ENCODE measurements at regions not wholly inside any gene's neighbourhood (a gene's known extent, or its start where the extent isn't known, plus 50 kb on each side); places are given as distances from the start of the nearest gene placed in this dataset.
A peak's percentile ranks its signal among the peaks of the same experiment; 100 is the strongest.

DNA sequence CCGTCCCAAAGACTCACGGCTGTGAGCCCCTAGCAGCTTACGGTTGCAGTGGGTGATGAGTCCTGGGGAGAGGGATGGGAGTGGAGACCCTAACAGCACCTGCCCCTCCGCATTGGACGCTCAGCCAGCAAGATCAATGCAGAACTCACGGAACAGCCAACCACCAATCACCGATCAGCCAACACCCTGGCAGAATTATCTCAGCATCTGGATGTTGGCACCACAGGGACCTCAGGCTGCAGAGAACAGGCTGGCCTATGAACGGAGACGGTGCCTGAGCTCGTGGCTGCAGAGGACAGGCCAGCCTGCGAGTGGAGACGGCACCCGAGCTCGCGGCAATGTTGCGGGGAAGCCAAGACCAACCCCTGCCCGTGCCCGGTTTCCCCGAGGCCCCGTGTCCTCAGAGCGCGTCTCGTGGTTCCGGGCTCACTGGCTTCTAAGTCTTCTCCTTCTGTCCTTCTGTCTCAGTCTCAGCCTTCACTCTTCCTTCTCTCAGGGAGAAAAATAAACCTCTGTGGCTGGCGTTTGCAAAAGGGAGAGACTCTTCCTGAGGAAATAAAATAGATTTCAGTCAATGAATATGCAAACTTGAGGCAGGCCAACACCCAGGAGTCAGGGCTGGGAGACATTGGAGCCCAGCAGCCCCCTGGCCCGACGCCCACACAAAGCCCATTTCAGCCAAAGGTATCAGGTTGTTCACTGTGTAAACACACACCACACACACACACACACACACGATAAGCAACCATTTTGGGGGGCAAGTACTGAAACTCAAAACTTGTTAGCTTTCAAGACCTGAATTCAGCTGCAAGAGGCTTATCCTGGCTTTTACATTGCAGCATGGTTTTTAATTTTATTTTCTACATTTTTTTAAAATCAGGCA lies 67.8 kb downstream of the SIK1 start:
- Histone ChIP-seq H3K27ac (ENCODE audit: insufficient read depth, low read depth, low read length) (no peak overlapping the region), H3K27me3 (ENCODE audit: control insufficient read depth in 2 of 2, insufficient read depth in 2 of 2, low read length in 2 of 2) (no peaks in the 10 kb centered on the region), H3K4me2 (ENCODE audit: insufficient read depth, low read length) (no peak overlapping the region), H3K79me2 (ENCODE audit: control insufficient read depth, insufficient read depth, low read length) (no peaks in the 10 kb centered on the region), H3K9me3 (replicated peaks; ENCODE audit: control insufficient read depth, insufficient read depth, low read length) (no peaks in the 10 kb centered on the region), H3K9me1 (replicated peaks; ENCODE audit: control insufficient read depth, extremely low read depth, insufficient read depth, low read length) (no peaks in the 10 kb centered on the region), H3K4me3 (replicated peaks in 1 of 3; ENCODE audit: insufficient read depth in 1 of 3, low read depth in 1 of 3, low read length in 3 of 3) (no peak overlapping the region), H2AFZ (ENCODE audit: low read depth, low read length) (no peak overlapping the region), H3K36me3 (ENCODE audit: control insufficient read depth in 2 of 2, extremely low read depth in 1 of 2, insufficient read depth in 2 of 2, low read length in 2 of 2) (no peaks in the 10 kb centered on the region), H4K20me1 (replicated peaks; ENCODE audit: control insufficient read depth, extremely low read depth, insufficient read depth, low read length) (no peaks in the 10 kb centered on the region), H3K9ac (replicated peaks; ENCODE audit: extremely low read depth, insufficient read depth, low read length) (no peak overlapping the region), H3K4me1 (ENCODE audit: control insufficient read depth, extremely low read depth, insufficient read depth, low read length) (peaks cover 8% of the 10 kb centered on the region)
- dilution Hi-C loops (cut with MboI; ENCODE audit: extremely low pct_ligation_motif_present, low sequenced_read_pairs): no loop called here
- POLR2A ChIA-PET: no interaction called here
- BruUV-seq (replicated peaks): no TSS peak
- CTCF ChIA-PET: no interaction called here
- DNase-seq (ENCODE audit: low read depth, low spot score) (no peak), FAIRE-seq (peak; percentile 28)
- no peak for TF ChIP-seq EZH2 (IDR thresholded peaks at IDR 0.05; ENCODE audit: borderline replicate concordance, low read depth, low read length, severe bottlenecking)
- TF ChIP-seq POLR2AphosphoS5 (IDR thresholded peaks at IDR 0.05; ENCODE audit: insufficient read depth, low read depth, low read length): no peak
- no peak for TF ChIP-seq FOS (IDR thresholded peaks at IDR 0.05; ENCODE audit: borderline replicate concordance, insufficient read depth, low read length)
- TF ChIP-seq GATA2 (IDR thresholded peaks at IDR 0.05; ENCODE audit: insufficient read depth, insufficient read length, low read depth, low read length): no peak
- TF ChIP-seq, protein P1, sequence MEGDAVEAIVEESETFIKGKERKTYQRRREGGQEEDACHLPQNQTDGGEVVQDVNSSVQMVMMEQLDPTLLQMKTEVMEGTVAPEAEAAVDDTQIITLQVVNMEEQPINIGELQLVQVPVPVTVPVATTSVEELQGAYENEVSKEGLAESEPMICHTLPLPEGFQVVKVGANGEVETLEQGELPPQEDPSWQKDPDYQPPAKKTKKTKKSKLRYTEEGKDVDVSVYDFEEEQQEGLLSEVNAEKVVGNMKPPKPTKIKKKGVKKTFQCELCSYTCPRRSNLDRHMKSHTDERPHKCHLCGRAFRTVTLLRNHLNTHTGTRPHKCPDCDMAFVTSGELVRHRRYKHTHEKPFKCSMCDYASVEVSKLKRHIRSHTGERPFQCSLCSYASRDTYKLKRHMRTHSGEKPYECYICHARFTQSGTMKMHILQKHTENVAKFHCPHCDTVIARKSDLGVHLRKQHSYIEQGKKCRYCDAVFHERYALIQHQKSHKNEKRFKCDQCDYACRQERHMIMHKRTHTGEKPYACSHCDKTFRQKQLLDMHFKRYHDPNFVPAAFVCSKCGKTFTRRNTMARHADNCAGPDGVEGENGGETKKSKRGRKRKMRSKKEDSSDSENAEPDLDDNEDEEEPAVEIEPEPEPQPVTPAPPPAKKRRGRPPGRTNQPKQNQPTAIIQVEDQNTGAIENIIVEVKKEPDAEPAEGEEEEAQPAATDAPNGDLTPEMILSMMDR (IDR thresholded peaks at IDR 0.05; ENCODE audit: extremely low read depth in 1 of 2, insufficient read depth in 1 of 2, low read depth in 1 of 2, low read length in 2 of 2): no peak
- no peak for TF ChIP-seq MYC (IDR thresholded peaks at IDR 0.05; ENCODE audit: low read depth, low read length)
- TF ChIP-seq JUN (IDR thresholded peaks at IDR 0.05; ENCODE audit: borderline replicate concordance, insufficient read depth, insufficient read length, low read depth): no peak
- TF ChIP-seq, protein P2, sequence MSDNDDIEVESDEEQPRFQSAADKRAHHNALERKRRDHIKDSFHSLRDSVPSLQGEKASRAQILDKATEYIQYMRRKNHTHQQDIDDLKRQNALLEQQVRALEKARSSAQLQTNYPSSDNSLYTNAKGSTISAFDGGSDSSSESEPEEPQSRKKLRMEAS (IDR thresholded peaks at IDR 0.05; ENCODE audit: insufficient read depth, insufficient read length): no peak
- TF ChIP-seq POLR2A (IDR thresholded peaks at IDR 0.05; ENCODE audit: low read depth, low read length): no peak
- intact Hi-C loops (cut with micrococcal nuclease): no loop called here
